Panc1 (cell line): ENCODE measurements at regions not wholly inside any gene's neighbourhood (a gene's known extent, or its start where the extent isn't known, plus 50 kb on each side); places are given as distances from the start of the nearest gene placed in this dataset.

ENCODE experiments used
- ATAC-seq: fragments of 200-7000 bp; cut with Tn5 transposase; 2 replicates; pipeline ENCODE4 v1.9.1; 2020; ENCODE audit warnings: mild to moderate bottlenecking, moderate library complexity
- BruUV-seq: library from RNA; stranded (reverse); fragments of 400-500 nt; replicated peaks from 2 replicates; lab custom pipeline; 2021; lab: Mats Ljungman, UMichigan
- CTCF ChIA-PET: fragments of 300-600 bp; sonication (Branson Sonifier 250); formaldehyde crosslinking; loops from one replicate; lab custom pipeline; 2022; ENCODE audit warnings: antibody characterized with exemption; lab: Charles Lee
- POLR2A ChIA-PET: fragments of 300-600 bp; sonication (Branson Sonifier 250); formaldehyde crosslinking; loops from one replicate; lab custom pipeline; 2022; ENCODE audit warnings: antibody characterized with exemption; lab: Charles Lee
- DNase-seq: peaks from one replicate; pipeline ENCODE4 v3.0.0-alpha.2; 2010; ENCODE audit warnings: low read depth, low spot score
- H3K27ac ChIP-seq: 2 replicates; pipeline ENCODE4 v1.5.1; 2011; ENCODE audit warnings: mild to moderate bottlenecking, low read length, inconsistent platforms
- H3K27me3 ChIP-seq: fragments of 200-500 bp; sonication (Bioruptor generic); 2 replicates; pipeline ENCODE4 v1.6.0; 2014; ENCODE audit warnings: low read length, inconsistent platforms; ENCODE audit not compliant: control insufficient read depth, insufficient read depth
- H3K36me3 ChIP-seq: fragments of 200-500 bp; sonication (Bioruptor generic); 2 replicates; pipeline ENCODE4 v1.5.1; 2014; ENCODE audit warnings: inconsistent platforms, mild to moderate bottlenecking, low read length, moderate library complexity; ENCODE audit not compliant: control insufficient read depth, insufficient read depth
- H3K4me1 ChIP-seq: 2 replicates; pipeline ENCODE4 v1.5.1; 2011; ENCODE audit warnings: inconsistent platforms, mild to moderate bottlenecking, low read length, moderate library complexity; ENCODE audit not compliant: control insufficient read depth, insufficient read depth
- H3K4me3 ChIP-seq, 2 experiments: 2 replicates each; pipeline ENCODE4 v1.5.1; 2011 to 2012; ENCODE audit warnings: low read depth in 2 of 2, low read length in 2 of 2, mild to moderate bottlenecking in 2 of 2, inconsistent platforms in 1 of 2, moderate library complexity in 1 of 2
- H3K9me3 ChIP-seq: fragments of 200-500 bp; sonication (Bioruptor generic); 2 replicates; pipeline ENCODE4 v1.5.1; 2014; ENCODE audit warnings: low read depth, mild to moderate bottlenecking, inconsistent platforms, low read length, moderate library complexity; ENCODE audit not compliant: control insufficient read depth, insufficient read depth
- CTCF ChIP-seq: fragments of 450-650 bp; IDR thresholded peaks from 2 replicates; pipeline ENCODE4 v1.5.1; 2017; ENCODE audit warnings: mild to moderate bottlenecking
- POLR2AphosphoS5 ChIP-seq: IDR thresholded peaks from 2 replicates; pipeline ENCODE4 v1.6.1; 2012; ENCODE audit warnings: mild to moderate bottlenecking, low read depth, low read length, moderate library complexity
- REST ChIP-seq, 2 experiments: IDR thresholded peaks; 2 replicates each; pipeline ENCODE4 v1.6.1; 2011 to 2012; ENCODE audit warnings: low read depth in 2 of 2, control low read depth in 1 of 2, low read length in 1 of 2, mild to moderate bottlenecking in 1 of 2, moderate library complexity in 1 of 2; ENCODE audit not compliant: insufficient read depth in 1 of 2
- SIN3A ChIP-seq: IDR thresholded peaks from 2 replicates; pipeline ENCODE4 v1.6.1; 2012; ENCODE audit warnings: low read depth, mild to moderate bottlenecking, low read length, moderate library complexity, borderline replicate concordance; ENCODE audit not compliant: insufficient read depth
- TCF7L2 ChIP-seq: IDR thresholded peaks from 2 replicates; pipeline ENCODE4 v1.6.1; 2011; ENCODE audit warnings: mild to moderate bottlenecking, low read depth, low read length, inconsistent platforms
- in situ Hi-C: cut with HindIII; loops from 2 replicates; pipeline ENCODE4 v1.10.0; 2016; ENCODE audit warnings: low sequenced_read_pairs, low pct_unique_long_range_greater_than_20kb
- intact Hi-C: fragments of 100-400 bp; cut with micrococcal nuclease; formaldehyde crosslinking; loops from one replicate; pipeline ENCODE4 v1.10.0; 2022; ENCODE audit not compliant: unreplicated experiment

- DNase-seq (no peak), ATAC-seq (no peak)
- H3K4me1 ChIP-seq, result no peaks in the 10 kb centered on the region
- H3K9me3 ChIP-seq, result no peaks in the 10 kb centered on the region
- H3K27ac ChIP-seq, result peak overlapping the region; percentile 48
- H3K36me3 ChIP-seq, result no peaks in the 10 kb centered on the region
- H3K27me3 ChIP-seq, result no peaks in the 10 kb centered on the region
- BruUV-seq, result no TSS peak
- no peak for TF ChIP-seq POLR2AphosphoS5
- TF ChIP-seq SIN3A, result no peak
- no peak for TF ChIP-seq CTCF
- no peak for TF ChIP-seq REST (IDR thresholded peaks at IDR 0.05; ENCODE audit: insufficient read depth in 1 of 2, low read depth in 2 of 2, low read length in 1 of 2)
- no peak for TF ChIP-seq TCF7L2
- in situ Hi-C loops, result no loop called here
- no peak overlapping the region for H3K4me3 ChIP-seq
- intact Hi-C loops, result no loop called here
- CTCF ChIA-PET, result no interaction called here
- POLR2A ChIA-PET, result no interaction called here
Observed at GRCh38 chr7:81402227-81402626, 367.6 kb downstream of the HGF start.

- ATAC-seq (no peak), DNase-seq (no peak)
- TF ChIP-seq POLR2AphosphoS5 (no peak), SIN3A (no peak)
- in situ Hi-C loops (no loop called here), intact Hi-C loops (no loop called here)
- Histone ChIP-seq H3K9me3 (no peaks in the 10 kb centered on the region), H3K36me3 (no peaks in the 10 kb centered on the region), H3K27ac (no peak overlapping the region; the same call in 1 of the 2 replicates), H3K4me1 (no peaks in the 10 kb centered on the region), H3K27me3 (no peaks in the 10 kb centered on the region), H3K4me3 (no peak overlapping the region)
- ChIA-PET POLR2A (no interaction called here), CTCF (no interaction called here)
- no TSS peak for BruUV-seq
Observed at GRCh38 chr7:81399471-81399870, 370.4 kb downstream of the HGF start.

- H3K4me1 ChIP-seq, result no peaks in the 10 kb centered on the region
- DNase-seq (no peak), ATAC-seq (no peak)
- ChIA-PET CTCF (no interaction called here), POLR2A (interaction anchor here (0.7 kb wide), 1 partner anchor 332 kb away, joined by 3 read pairs; no protein-coding TSS in a partner anchor)
- no peak overlapping the region for H3K4me3 ChIP-seq
- intact Hi-C loops, result no loop called here
- no peak overlapping the region for H3K27ac ChIP-seq
- no TSS peak for BruUV-seq
- in situ Hi-C loops, result no loop called here
- TF ChIP-seq CTCF, result no peak
- TF ChIP-seq SIN3A, result no peak
- no peak for TF ChIP-seq POLR2AphosphoS5
- TF ChIP-seq TCF7L2, result no peak
- no peak for TF ChIP-seq REST (IDR thresholded peaks at IDR 0.05; ENCODE audit: insufficient read depth in 1 of 2, low read depth in 2 of 2, low read length in 1 of 2)
- no peaks in the 10 kb centered on the region for H3K9me3 ChIP-seq
- no peaks in the 10 kb centered on the region for H3K27me3 ChIP-seq
- H3K36me3 ChIP-seq, result no peaks in the 10 kb centered on the region
Observed at GRCh38 chr7:81394029-81394428, 375.8 kb downstream of the HGF start.
